Skeletal muscle tissue (tissue), 3 donors: ENCODE measurements at regions not wholly inside any gene's neighbourhood (a gene's known extent, or its start where the extent isn't known, plus 50 kb on each side); places are given as distances from the start of the nearest gene placed in this dataset.

Experiments used
- H3K27ac ChIP-seq: one replicate; pipeline ENCODE4 v1.7.0; 2013; ENCODE audit warnings: mild to moderate bottlenecking, low read depth, low read length, inconsistent platforms
- H3K27me3 ChIP-seq, 3 donors: one replicate each; pipeline ENCODE4 v1.7.0; 2013; ENCODE audit warnings: low read length in 3 of 3; ENCODE audit not compliant: control insufficient read depth in 3 of 3, insufficient read depth in 3 of 3
- H3K36me3 ChIP-seq, 3 donors: one replicate each; pipeline ENCODE4 v1.7.0; 2013; ENCODE audit warnings: low read length in 3 of 3; ENCODE audit not compliant: control insufficient read depth in 3 of 3, insufficient read depth in 3 of 3
- H3K4me1 ChIP-seq, 3 donors: one replicate each; pipeline ENCODE4 v1.7.0; 2013; ENCODE audit warnings: low read length in 3 of 3, mild to moderate bottlenecking in 3 of 3; ENCODE audit not compliant: control insufficient read depth in 3 of 3, insufficient read depth in 3 of 3
- H3K4me3 ChIP-seq, 3 donors: one replicate each; pipeline ENCODE4 v1.7.0; 2013; ENCODE audit warnings: low read length in 3 of 3
- H3K9ac ChIP-seq, 3 donors: one replicate each; pipeline ENCODE4 v1.7.0; 2013; ENCODE audit warnings: low read length in 3 of 3, mild to moderate bottlenecking in 3 of 3, moderate library complexity in 2 of 3, low read depth in 1 of 3
- H3K9me3 ChIP-seq, 3 donors: one replicate each; pipeline ENCODE4 v1.7.0; 2013; ENCODE audit warnings: low read length in 3 of 3; ENCODE audit not compliant: control insufficient read depth in 3 of 3
- donor health status: Osteomylitis.

GRCh38 chr6:6891949-6892461, 215.8 kb upstream of the RREB1 start:
- Histone ChIP-seq H3K4me3 (peak overlapping the region in 2 of 3 donors; percentile 15 to 56), H3K4me1 (peaks cover 35 to 46% (median 41%) of the 10 kb centered on the region in 3 donors), H3K27me3 (no peaks in the 10 kb centered on the region), H3K36me3 (no peaks in the 10 kb centered on the region), H3K9me3 (no peaks in the 10 kb centered on the region), H3K9ac (peak overlapping the region in 2 of 3 donors; percentile 73 to 74), H3K27ac (peak overlapping the region; percentile 94)

- Histone ChIP-seq H3K27me3 (no peaks in the 10 kb centered on the region), H3K4me3 (peak overlapping the region; percentile 7 to 56 (median 9)), H3K4me1 (peaks cover 35 to 40% (median 39%) of the 10 kb centered on the region in 3 donors), H3K36me3 (no peaks in the 10 kb centered on the region), H3K27ac (peak overlapping the region; percentile 94), H3K9me3 (no peaks in the 10 kb centered on the region), H3K9ac (peak overlapping the region; percentile 60 to 74 (median 73))
Measured at GRCh38 chr6:6892744-6893583, 214.8 kb upstream of the RREB1 start.

GRCh38 chr6:6893701-6894100, 214.1 kb upstream of the RREB1 start:
- Histone ChIP-seq H3K36me3 (no peaks in the 10 kb centered on the region), H3K9ac (peak overlapping the region; percentile 60 to 74 (median 73)), H3K4me1 (peaks cover 35 to 40% (median 39%) of the 10 kb centered on the region in 3 donors), H3K9me3 (no peaks in the 10 kb centered on the region), H3K4me3 (peak overlapping the region in 2 of 3 donors; percentile 0 to 56), H3K27me3 (no peaks in the 10 kb centered on the region), H3K27ac (peak overlapping the region; percentile 94)

GRCh38 chr6:6895929-6896328, 211.8 kb upstream of the RREB1 start:
- Histone ChIP-seq H3K27me3 (no peaks in the 10 kb centered on the region), H3K4me1 (peaks cover 29 to 37% (median 35%) of the 10 kb centered on the region in 3 donors), H3K9ac (no peak overlapping the region), H3K4me3 (no peak overlapping the region), H3K36me3 (no peaks in the 10 kb centered on the region), H3K9me3 (no peaks in the 10 kb centered on the region), H3K27ac (no peak overlapping the region)

- Histone ChIP-seq H3K9me3 (no peaks in the 10 kb centered on the region), H3K36me3 (no peaks in the 10 kb centered on the region), H3K9ac (no peak overlapping the region), H3K27ac (no peak overlapping the region), H3K4me1 (peaks cover 17 to 30% (median 28%) of the 10 kb centered on the region in 3 donors), H3K27me3 (no peaks in the 10 kb centered on the region), H3K4me3 (no peak overlapping the region)
Measured at GRCh38 chr6:6897140-6897539, 210.6 kb upstream of the RREB1 start.

GRCh38 chr6:6900569-6901204, 207.1 kb upstream of the RREB1 start:
- H3K27me3 ChIP-seq: no peaks in the 10 kb centered on the region
- H3K36me3 ChIP-seq: no peaks in the 10 kb centered on the region
- H3K9ac ChIP-seq: peak overlapping the region in 2 of 3 donors; percentile 10 to 71
- H3K9me3 ChIP-seq: no peaks in the 10 kb centered on the region
- H3K4me3 ChIP-seq: peak overlapping the region; percentile 4 to 41 (median 19)
- H3K4me1 ChIP-seq: peaks cover 0 to 10% (median 8%) of the 10 kb centered on the region in 3 donors
- no peak overlapping the region for H3K27ac ChIP-seq

GRCh38 chr6:6901205-6901719, 206.5 kb upstream of the RREB1 start:
- Histone ChIP-seq H3K36me3 (no peaks in the 10 kb centered on the region), H3K4me1 (peaks cover 0 to 15% (median 8%) of the 10 kb centered on the region in 3 donors), H3K4me3 (peak overlapping the region in 2 of 3 donors; percentile 10 to 41), H3K9me3 (no peaks in the 10 kb centered on the region), H3K27ac (peak overlapping the region; percentile 43), H3K27me3 (no peaks in the 10 kb centered on the region), H3K9ac (peak overlapping the region in 2 of 3 donors; percentile 23 to 71)

- no peak overlapping the region for H3K9ac ChIP-seq
- H3K4me3 ChIP-seq: no peak overlapping the region
- no peaks in the 10 kb centered on the region for H3K9me3 ChIP-seq
- H3K27me3 ChIP-seq: no peaks in the 10 kb centered on the region
- no peaks in the 10 kb centered on the region for H3K36me3 ChIP-seq
- H3K27ac ChIP-seq: no peak overlapping the region
- H3K4me1 ChIP-seq: peaks cover 0 to 15% (median 8%) of the 10 kb centered on the region in 3 donors
Measured at GRCh38 chr6:6901945-6902344, 205.8 kb upstream of the RREB1 start.

GRCh38 chr6:6905961-6906518, 201.7 kb upstream of the RREB1 start:
- H3K9me3 ChIP-seq: no peaks in the 10 kb centered on the region
- no peak overlapping the region for H3K9ac ChIP-seq
- H3K27ac ChIP-seq: no peak overlapping the region
- H3K4me3 ChIP-seq: no peak overlapping the region
- peaks cover 0 to 9% (median 5%) of the 10 kb centered on the region in 3 donors for H3K4me1 ChIP-seq
- no peaks in the 10 kb centered on the region for H3K27me3 ChIP-seq
- no peaks in the 10 kb centered on the region for H3K36me3 ChIP-seq
